ENCODE measurements at regions not wholly inside any gene's neighbourhood (a gene's known extent, or its start where the extent isn't known, plus 50 kb on each side); places are given as distances from the start of the nearest gene placed in this dataset.

GRCh38 chr2:134144081-134144596 lies 109.7 kb upstream of the MGAT5 start:
- no peak for TF ChIP-seq CTCF (IDR thresholded peaks at IDR 0.05; ENCODE audit: low read length)
- no peak for TF ChIP-seq EZH2 (IDR thresholded peaks at IDR 0.05; ENCODE audit: borderline replicate concordance, low read length)
